C4-2B (cell line): ENCODE measurements at regions not wholly inside any gene's neighbourhood (a gene's known extent, or its start where the extent isn't known, plus 50 kb on each side); places are given as distances from the start of the nearest gene placed in this dataset.

Source experiments
- CTCF ChIP-seq: fragments of 450-650 bp; conservative IDR thresholded peaks from 2 replicates; pipeline ENCODE4 v1.5.1; 2017; ENCODE audit warnings: mild to moderate bottlenecking
- ZFX ChIP-seq: fragments of 450-650 bp; IDR thresholded peaks from 2 replicates; pipeline ENCODE4 v1.6.1; 2017

GRCh38 chr21:17900281-17900989 lies 81.3 kb upstream of the C21orf91 start:
- TF ChIP-seq CTCF (no peak), ZFX (no peak)
